ENCODE measurements at regions not wholly inside any gene's neighbourhood (a gene's known extent, or its start where the extent isn't known, plus 50 kb on each side); places are given as distances from the start of the nearest gene placed in this dataset.

DNA sequence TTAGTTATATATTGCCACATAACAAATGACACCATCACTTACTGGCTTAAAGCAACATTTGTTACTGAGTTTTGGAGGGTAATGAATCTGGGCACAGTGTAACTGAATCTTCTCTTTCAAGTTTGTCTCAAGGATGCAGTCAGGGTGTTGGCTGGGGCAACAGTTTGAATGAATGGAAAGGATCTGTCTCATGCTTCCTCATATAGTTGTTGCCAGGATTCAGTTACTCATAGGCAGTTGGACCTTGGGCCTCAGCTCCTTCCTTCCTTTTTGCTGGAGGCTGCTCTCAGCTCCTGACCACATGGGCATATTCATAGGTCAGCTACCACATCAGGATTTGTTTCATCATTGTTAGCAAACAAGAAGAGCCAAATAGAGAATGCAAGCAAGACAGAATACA lies 466.1 kb upstream of the MC4R start:
- Histone ChIP-seq H3K9me3 (ENCODE audit: low read depth, low read length, poor library complexity, severe bottlenecking) (no peaks in the 10 kb centered on the region), H3K27ac (ENCODE audit: low read depth, low read length, poor library complexity, severe bottlenecking) (no peak overlapping the region), H3K27me3 (replicated peaks; ENCODE audit: insufficient read depth, low read depth, low read length, poor library complexity) (no peaks in the 10 kb centered on the region), H3K4me3 (ENCODE audit: low read depth, low read length, poor library complexity, severe bottlenecking) (no peak overlapping the region), H3K4me1 (ENCODE audit: insufficient read depth, low read length, poor library complexity, severe bottlenecking) (no peaks in the 10 kb centered on the region), H3K36me3 (ENCODE audit: insufficient read depth, low read length, poor library complexity, severe bottlenecking) (no peaks in the 10 kb centered on the region)
- ChIA-PET POLR2A (ENCODE audit: low non-redundant PET) (no interaction called here), CTCF (no interaction called here)
- BruUV-seq (replicated peaks) = no TSS peak
- no peak for TF ChIP-seq EZH2 (IDR thresholded peaks at IDR 0.05; ENCODE audit: borderline replicate concordance, low read depth, low read length, poor library complexity, severe bottlenecking)
- TF ChIP-seq, protein P1, sequence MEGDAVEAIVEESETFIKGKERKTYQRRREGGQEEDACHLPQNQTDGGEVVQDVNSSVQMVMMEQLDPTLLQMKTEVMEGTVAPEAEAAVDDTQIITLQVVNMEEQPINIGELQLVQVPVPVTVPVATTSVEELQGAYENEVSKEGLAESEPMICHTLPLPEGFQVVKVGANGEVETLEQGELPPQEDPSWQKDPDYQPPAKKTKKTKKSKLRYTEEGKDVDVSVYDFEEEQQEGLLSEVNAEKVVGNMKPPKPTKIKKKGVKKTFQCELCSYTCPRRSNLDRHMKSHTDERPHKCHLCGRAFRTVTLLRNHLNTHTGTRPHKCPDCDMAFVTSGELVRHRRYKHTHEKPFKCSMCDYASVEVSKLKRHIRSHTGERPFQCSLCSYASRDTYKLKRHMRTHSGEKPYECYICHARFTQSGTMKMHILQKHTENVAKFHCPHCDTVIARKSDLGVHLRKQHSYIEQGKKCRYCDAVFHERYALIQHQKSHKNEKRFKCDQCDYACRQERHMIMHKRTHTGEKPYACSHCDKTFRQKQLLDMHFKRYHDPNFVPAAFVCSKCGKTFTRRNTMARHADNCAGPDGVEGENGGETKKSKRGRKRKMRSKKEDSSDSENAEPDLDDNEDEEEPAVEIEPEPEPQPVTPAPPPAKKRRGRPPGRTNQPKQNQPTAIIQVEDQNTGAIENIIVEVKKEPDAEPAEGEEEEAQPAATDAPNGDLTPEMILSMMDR (conservative IDR thresholded peaks at IDR 0.05; ENCODE audit: low read depth, low read length) = no peak
- no peak for DNase-seq (ENCODE audit: low spot score)
- intact Hi-C loops (cut with micrococcal nuclease; ENCODE audit: unreplicated experiment) = no loop called here

DNA sequence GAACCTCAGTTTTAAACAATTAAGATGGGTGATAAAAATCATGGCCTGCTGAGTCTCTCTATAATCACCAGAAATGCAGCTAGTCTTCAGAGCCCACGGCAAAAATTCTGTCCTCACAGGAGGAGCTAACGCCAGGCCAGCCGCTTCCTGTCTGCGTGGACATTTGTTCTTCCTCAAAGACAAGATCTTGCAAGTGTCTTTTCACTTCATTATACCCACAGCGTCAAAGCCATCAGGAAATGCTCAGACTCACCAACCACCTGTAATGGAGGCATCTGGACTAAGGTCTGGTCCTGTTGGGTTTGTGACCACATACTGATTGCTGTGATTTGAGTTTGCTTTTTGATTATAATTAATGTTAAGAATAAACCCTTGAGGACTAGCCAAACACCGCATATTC lies 473.8 kb upstream of the MC4R start:
- no peak overlapping the region for H3K27ac ChIP-seq (ENCODE audit: low read depth, low read length, poor library complexity, severe bottlenecking)
- no peaks in the 10 kb centered on the region for H3K9me3 ChIP-seq (ENCODE audit: low read depth, low read length, poor library complexity, severe bottlenecking)
- no peaks in the 10 kb centered on the region for H3K27me3 ChIP-seq (replicated peaks; ENCODE audit: insufficient read depth, low read depth, low read length, poor library complexity)
- H3K36me3 ChIP-seq (ENCODE audit: insufficient read depth, low read length, poor library complexity, severe bottlenecking) = no peaks in the 10 kb centered on the region
- CTCF ChIA-PET = no interaction called here
- intact Hi-C loops (cut with micrococcal nuclease; ENCODE audit: unreplicated experiment) = no loop called here
- TF ChIP-seq, protein P1 (conservative IDR thresholded peaks at IDR 0.05; ENCODE audit: low read depth, low read length) = no peak
- no peak for TF ChIP-seq EZH2 (IDR thresholded peaks at IDR 0.05; ENCODE audit: borderline replicate concordance, low read depth, low read length, poor library complexity, severe bottlenecking)
- H3K4me1 ChIP-seq (ENCODE audit: insufficient read depth, low read length, poor library complexity, severe bottlenecking) = no peaks in the 10 kb centered on the region
- no peak for DNase-seq (ENCODE audit: low spot score)
- no peak overlapping the region for H3K4me3 ChIP-seq (ENCODE audit: low read depth, low read length, poor library complexity, severe bottlenecking)
- POLR2A ChIA-PET (ENCODE audit: low non-redundant PET) = no interaction called here
- no TSS peak for BruUV-seq (replicated peaks)

DNA sequence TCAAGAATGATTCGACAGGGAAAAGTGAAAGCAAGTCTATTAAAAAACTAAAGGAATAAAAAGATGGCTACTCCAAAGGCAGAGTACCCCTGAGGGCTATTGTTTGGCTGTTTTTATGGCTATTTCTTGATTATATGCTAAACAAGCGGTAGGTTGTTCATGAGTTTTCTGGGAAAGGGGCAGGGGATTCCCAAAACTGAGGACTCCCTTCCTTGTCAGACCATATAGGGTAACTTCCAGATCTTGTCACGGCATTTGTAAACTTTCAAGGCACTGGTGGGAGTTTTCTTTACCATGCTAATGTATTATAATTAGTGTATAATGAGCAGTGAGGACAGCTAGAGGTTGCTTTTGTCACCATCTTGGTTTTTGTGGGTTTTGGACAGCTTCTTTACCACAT lies 474.9 kb upstream of the MC4R start:
- DNase-seq (ENCODE audit: low spot score) = no peak
- Histone ChIP-seq H3K9me3 (ENCODE audit: low read depth, low read length, poor library complexity, severe bottlenecking) (no peaks in the 10 kb centered on the region), H3K27ac (ENCODE audit: low read depth, low read length, poor library complexity, severe bottlenecking) (no peak overlapping the region), H3K27me3 (replicated peaks; ENCODE audit: insufficient read depth, low read depth, low read length, poor library complexity) (no peaks in the 10 kb centered on the region), H3K36me3 (ENCODE audit: insufficient read depth, low read length, poor library complexity, severe bottlenecking) (no peaks in the 10 kb centered on the region), H3K4me3 (ENCODE audit: low read depth, low read length, poor library complexity, severe bottlenecking) (no peak overlapping the region), H3K4me1 (ENCODE audit: insufficient read depth, low read length, poor library complexity, severe bottlenecking) (no peaks in the 10 kb centered on the region)
- POLR2A ChIA-PET (ENCODE audit: low non-redundant PET) = no interaction called here
- no TSS peak for BruUV-seq (replicated peaks)
- intact Hi-C loops (cut with micrococcal nuclease; ENCODE audit: unreplicated experiment) = no loop called here
- CTCF ChIA-PET = no interaction called here
- TF ChIP-seq, protein P1 (conservative IDR thresholded peaks at IDR 0.05; ENCODE audit: low read depth, low read length) = no peak
- no peak for TF ChIP-seq EZH2 (IDR thresholded peaks at IDR 0.05; ENCODE audit: borderline replicate concordance, low read depth, low read length, poor library complexity, severe bottlenecking)

Measured in A673 (cell line).